ENCODE measurements at regions not wholly inside any gene's neighbourhood (a gene's known extent, or its start where the extent isn't known, plus 50 kb on each side); places are given as distances from the start of the nearest gene placed in this dataset.

GRCh38 chr10:54909165-54909564 is 108.1 kb upstream of the PCDH15 start:
- DNase-seq = no peak

DNA sequence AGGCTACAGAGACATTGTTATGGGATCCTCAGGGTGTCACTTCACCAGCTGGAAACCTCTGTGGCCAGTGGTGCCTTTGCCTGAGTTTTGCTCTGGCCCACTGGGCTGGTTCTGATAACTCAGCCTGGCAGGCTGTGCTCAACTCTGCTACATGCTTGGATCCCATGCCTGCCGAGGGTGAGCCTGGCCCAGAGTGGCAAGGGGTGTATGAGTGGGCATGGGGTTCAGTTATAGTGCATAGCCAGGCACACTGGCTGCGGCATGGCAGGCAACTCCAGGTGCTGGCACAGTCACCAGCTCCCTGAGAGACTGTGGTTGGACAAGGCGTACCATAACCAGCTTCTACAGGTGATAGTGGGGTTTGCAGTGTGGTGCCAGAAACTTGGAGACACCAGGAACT is 107.0 kb upstream of the PCDH15 start:
- DNase-seq = no peak

DNA sequence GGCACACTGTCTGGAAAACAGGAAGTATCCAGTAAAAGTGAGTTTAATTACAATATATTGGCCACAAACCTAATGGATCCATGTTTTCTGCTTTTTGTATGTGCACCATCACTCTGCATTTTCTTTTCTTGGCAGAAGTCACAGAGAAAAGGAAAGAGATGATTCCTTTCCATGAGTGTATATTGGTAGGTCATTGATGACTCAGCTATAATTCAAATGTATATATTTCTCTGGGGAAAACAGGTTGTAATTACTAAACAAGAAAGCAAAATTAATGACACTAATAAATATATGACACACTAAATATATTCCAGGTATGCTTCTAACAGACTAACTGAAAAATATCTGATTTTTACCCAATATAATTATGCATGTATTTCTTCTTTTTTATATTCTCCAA is 105.9 kb upstream of the PCDH15 start:
- DNase-seq = no peak

DNA sequence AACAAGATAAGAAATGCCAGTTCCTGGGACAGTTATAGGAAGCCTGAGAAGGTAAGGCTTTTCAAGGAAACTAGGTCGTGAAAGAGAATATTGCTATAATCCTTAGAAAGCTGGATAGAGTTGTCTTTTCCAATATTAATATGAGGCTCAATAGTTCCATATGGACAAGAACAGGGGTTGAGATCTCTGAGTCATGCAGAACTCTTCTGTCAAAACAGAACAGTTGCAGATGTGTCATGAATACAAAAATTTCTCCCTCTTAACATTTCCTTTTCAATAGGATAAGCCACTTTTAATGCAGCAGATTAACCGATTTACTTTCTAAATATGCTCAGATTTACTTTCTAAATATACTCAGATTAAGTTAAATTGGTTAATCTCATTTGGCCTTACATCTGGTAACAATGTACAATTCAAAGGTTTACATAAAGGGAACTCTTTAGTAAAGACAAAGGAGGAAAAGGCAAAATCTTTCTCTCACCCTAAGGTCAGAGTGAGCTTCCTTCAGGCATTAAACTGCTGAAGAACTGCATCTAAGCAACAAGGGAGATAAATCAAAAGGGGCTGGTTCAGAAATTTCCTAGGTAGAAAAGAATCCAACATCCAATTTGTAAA is 104.7 kb upstream of the PCDH15 start:
- no peak for DNase-seq

- DNase-seq = no peak
These were observed 103.8 kb upstream of the PCDH15 start for GRCh38 chr10:54904833-54905232.

- DNase-seq = no peak
These were observed 102.7 kb upstream of the PCDH15 start for GRCh38 chr10:54903745-54904144.

DNA sequence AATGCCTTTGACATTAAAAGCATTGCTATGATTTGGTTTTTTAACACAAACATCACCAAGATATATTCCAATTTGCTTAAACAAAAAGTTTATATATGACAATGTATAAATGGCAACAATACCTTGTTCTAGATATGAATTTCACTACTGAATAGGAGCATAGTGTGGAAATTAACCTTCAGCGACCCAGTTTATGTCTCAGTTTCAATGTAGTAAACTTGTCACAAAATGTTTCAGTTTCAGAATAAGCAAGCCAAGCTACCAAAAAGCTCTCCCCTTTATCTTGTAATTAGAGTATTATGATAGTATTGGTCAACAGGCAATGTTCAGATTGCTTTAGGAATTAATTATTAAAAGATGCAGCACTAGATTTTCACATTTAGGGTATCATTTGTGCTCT is 99.6 kb upstream of the PCDH15 start:
- no peak for DNase-seq

GRCh38 chr10:54880996-54881395 is 80.0 kb upstream of the PCDH15 start:
- DNase-seq = no peak

GRCh38 chr10:54869022-54869421 is 68.0 kb upstream of the PCDH15 start:
- DNase-seq = no peak

GRCh38 chr10:54866666-54867065 is 65.6 kb upstream of the PCDH15 start:
- no peak for DNase-seq

- no peak for DNase-seq
These were observed 53.8 kb upstream of the PCDH15 start for GRCh38 chr10:54854843-54855242.

GRCh38 chr10:54854389-54854788 is 53.4 kb upstream of the PCDH15 start:
- no peak for DNase-seq

DNA sequence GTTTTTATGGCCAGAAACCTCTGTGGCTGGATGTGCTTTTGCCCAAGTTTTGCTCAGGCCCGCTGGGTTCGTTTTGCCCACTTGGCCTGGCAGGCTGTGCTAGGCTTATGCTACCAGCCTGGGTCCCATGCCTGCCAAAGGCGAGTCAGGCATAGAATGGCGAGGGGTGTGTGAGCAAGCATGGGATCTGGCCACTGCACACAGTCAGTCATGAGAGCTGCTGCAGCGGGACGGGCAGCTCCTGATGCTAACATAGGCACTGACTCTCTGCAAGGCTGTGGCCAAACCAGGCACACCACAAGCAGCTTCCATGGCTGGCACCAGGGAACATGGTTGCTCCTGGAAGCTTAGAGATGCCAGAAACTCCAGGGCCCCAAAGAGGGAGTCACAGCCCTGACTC is 52.9 kb upstream of the PCDH15 start:
- no peak for DNase-seq

All from DMS79 (cell line).